Activated CD4-positive, alpha-beta T cell treated with anti-CD3 and anti-CD28 coated beads, Interleukin-2, amount 50 U/mL, for 4 hours (primary cell): ENCODE measurements at regions not wholly inside any gene's neighbourhood (a gene's known extent, or its start where the extent isn't known, plus 50 kb on each side); places are given as distances from the start of the nearest gene placed in this dataset.

Source experiments
- DNase-seq, 2 experiments: peaks; one replicate each; pipeline ENCODE4 v3.0.0-alpha.2; 2020

DNA sequence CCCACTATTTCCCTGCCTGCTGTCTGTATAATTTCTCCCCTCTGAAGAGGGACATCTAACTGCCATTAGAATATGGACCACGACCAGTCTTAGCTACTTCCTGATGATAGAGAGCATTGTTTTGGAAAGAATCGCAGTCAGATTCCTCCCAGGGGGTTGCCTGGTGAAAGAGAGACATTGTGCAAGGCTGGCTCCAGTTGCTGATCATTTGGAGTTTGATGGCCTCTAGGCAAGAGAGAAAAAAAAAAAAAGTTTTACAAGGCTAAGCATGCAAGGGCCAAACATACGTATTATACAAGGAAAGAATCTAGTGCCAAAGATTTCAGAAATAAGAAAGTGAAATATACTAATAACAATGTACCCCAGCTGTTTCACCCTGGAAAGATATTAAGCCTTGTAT, 182.2 kb downstream of the CMPK2 start:
- no peak for DNase-seq

DNA sequence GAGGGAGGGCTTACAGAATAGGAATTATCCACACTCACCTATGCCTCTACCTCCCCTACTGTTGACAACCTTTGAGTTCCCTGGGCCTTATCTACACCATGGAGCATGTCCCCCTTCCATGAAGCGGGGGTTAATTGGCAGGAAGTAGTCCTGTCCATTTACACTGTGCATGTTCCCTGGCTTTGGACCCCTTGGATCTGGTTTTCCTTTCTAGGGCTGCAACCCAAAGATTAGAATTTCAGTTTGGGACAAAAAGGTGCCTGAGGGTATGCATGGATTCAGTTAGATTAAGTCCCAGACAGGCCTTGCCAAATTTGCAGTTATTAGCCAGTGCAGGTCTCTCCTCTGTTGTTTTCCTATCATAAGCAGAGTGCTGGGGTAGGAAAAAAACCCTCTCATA, 180.3 kb downstream of the CMPK2 start:
- DNase-seq, result no peak

DNA sequence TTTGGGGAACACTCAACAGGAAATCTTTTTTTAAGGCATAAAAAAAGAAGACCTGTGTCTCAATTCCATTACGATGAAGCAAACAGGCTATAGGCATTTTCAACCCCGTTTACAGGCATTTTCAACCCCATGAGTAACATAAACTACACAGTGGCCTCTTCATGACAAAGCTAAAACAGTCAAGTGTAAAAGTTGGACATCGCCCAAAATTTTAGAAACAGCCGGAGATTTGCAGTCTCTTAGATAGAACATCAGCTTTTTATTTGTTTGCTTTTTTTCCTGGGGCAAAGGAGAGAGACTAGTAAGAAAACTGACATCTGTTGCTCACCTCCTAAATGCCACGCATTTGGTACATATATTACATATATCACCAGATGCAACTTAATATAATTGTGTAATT, 173.7 kb downstream of the CMPK2 start:
- no peak for DNase-seq

DNA sequence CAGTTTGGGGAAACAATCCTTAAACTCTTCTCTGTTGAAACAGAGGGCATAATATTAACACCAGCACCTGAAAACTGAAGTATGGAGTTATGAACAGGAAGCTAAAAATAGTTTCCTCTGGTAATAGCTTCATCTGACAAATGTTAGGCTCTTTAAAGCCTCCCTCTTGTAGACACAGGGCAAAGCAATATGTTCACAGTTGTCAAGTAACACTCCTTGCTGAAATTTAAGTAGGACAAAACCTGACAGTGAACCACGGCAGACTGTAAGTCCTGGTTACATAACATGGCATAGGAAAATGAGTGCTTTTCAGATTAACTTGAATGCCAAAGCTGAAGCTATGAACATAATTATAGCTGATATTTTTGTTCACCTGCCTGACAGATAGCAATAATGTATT, 172.9 kb downstream of the CMPK2 start:
- DNase-seq, result no peak

DNA sequence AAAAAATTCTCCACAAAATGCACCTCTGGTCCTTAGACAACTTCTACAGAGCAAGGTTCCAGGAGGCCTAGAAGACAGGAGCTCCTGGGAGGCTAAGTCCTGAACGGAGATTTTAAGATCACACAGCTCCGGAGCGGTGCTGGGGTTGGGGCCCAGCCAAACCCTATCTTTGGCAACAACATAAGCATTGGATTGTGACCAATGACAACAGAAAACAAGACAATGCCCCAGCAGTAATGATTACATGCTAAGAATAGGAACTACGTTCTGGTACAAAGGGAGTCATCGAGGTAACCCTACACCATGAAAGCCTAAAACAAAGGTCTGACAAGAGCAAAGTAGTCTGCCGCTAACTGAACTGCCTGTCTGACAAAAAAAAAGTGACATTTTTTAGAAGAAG, 171.2 kb downstream of the CMPK2 start:
- DNase-seq, result no peak

DNA sequence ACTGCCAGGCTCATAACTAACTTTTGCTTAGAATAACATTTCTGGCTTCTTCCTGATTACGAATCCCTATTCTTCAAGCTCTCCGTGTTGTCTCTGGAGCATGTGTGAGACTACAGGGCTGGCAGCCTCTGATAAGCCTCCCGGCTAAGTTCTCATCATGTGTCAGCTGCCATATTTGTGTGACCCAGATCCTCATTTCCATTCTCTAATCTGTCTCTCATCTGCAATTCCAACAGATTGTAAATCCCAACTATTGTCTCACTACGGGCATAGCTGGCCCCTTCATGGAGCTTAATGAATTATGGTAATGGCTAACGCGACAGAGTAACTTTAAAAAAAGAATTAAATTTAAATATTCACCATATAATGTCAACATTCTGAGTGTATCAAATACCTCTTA, 165.4 kb downstream of the CMPK2 start:
- no peak for DNase-seq

DNA sequence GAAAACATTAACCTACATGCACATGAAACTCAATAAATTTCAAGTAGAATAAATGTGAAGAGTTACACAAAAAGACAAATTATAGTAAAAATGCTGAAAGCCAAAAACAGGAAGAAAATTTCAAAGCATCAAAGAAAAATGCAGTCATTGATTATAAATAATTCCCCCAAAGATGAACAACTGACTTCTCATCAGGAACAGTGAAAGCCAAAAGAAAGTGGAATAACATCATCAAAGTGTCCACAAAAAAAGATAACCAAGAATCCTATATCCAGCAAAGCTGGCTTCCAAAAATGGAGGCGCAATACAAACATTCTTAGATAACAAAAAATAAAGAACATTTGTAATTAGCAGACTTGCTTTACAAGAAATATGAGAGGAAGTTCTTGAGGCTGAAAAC, 161.6 kb downstream of the CMPK2 start:
- DNase-seq, result no peak

DNA sequence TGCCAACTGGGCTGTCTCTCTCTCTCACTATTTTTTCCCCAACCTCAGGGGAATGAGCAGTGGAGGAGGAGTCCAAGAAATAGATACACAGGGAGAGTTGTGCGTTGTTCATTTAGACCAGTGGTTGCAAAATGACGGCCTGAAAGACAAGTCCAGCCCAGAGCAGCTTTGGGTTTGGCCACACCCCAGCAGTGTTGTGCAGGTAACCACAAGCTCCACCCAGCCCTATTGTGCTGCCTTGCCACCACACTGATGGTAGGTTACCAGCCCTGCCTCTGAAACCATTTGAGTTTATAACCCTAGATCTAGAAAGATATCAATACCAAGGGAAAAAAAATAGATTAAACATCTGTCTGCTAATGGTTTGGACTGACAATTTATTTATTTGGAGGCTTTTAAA, 144.3 kb downstream of the CMPK2 start:
- DNase-seq, result no peak

DNA sequence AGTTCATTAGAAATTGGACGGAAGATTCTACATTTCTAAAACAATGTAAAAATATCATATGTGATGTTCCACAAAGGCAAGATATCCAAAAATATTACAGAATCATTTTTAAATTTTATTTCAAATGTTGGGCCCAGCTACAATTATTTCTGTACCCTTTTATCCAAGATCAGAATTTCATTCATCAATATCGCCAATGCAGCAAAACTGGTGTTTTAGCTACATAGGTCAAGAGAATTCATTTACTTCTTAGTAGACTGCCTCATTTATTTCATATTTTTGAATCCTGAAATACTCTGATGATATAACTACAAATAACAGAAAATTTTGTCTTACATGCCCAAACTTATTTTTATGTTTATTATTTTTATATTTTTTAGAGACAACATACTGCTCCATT, 143.1 kb downstream of the CMPK2 start:
- DNase-seq, result no peak

DNA sequence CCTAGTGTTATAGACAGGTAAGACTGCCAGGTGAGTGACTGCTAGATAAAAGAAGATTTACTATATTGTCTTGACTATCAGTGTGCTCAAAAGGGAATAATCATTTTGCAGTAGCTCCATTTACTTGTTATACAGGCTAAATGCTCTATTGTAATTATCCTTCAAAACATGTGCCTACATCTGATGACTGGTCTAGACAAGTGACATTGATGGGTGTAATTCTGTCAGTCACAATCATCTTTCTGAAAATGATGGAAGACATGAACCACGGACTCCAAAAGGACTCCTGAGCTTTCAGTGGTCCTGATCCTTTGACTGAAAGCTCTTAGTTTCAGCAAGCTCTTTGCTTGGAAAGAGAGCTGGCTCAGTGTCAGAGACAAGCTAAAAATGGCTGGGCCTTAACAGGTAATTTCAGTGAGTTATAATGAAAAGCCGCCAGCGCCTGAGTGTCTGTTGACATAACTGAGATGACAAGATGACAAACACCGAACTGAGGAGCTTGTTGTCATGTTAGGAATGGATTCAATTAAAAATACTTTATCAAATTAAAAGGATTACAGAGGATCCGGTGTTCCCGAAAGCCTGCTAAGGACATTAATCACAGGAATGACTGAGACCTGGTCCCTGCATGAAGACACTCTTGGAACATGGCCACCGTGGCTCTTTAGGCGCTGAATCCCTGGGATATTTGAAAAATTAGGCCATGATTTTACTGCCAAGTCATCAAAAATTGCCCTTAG, 141.7 kb downstream of the CMPK2 start:
- no peak for DNase-seq

DNA sequence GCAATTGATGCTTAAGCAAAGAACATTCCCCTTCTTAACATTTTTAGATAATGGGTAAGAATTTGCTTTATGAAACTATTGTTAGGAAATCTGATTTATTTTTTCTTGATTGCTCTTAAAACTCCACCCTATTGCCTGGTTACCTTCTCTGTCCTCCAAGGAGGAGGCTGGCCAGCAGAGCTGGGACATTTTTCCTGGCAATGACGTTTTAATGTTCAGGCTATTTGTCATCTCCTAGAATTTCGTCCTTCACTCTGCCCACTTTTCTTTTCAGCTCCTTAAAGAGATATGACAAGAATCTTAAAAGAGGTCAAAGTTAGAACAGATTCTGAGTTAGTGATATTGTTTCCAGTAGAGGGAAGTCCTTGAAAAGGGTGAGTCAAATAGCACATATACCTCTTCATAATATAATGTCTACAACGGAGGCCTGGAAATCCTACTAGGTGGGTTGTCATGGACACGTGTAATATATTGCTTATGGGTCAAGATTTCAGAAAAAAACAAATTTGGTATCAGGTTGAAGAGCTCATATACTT, 141.0 kb downstream of the CMPK2 start:
- DNase-seq, result no peak

DNA sequence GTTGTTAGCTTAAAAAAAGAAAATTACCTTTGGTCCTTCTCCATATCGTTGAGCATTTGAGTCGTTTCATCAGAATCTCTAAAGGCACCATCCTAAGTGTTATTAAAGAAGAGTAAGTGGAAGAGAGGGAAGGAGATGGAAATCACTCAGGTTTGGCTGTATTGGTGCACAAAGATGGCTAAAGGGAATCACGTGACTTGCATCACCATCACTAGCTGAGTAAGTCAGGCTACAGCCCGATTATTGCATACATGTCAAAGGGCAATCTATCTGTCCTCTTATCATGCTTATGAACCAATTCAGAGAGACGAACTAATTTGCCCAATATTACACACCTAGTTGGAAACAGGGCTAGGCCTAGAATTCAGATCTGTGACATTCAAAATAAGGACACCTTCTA, 137.6 kb downstream of the CMPK2 start:
- no peak for DNase-seq

DNA sequence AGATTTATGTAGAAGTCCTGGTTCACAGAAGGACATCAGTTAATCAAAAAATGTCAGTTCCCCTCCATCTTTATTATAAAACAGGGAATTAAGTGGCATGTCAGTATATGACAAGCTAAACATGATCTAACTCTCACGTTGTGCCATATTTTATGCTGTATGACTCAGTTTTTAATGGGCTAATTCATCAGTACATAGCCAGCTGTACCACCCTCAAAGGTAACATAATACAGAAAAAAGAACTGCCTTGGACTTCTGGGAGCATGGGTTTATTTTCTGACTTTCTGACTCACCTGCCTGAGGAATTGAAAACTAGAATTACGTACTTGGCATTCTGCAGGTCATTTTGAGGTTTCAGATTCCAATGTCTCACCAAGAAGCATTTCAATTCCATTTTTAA, 135.7 kb downstream of the CMPK2 start:
- DNase-seq, result no peak

DNA sequence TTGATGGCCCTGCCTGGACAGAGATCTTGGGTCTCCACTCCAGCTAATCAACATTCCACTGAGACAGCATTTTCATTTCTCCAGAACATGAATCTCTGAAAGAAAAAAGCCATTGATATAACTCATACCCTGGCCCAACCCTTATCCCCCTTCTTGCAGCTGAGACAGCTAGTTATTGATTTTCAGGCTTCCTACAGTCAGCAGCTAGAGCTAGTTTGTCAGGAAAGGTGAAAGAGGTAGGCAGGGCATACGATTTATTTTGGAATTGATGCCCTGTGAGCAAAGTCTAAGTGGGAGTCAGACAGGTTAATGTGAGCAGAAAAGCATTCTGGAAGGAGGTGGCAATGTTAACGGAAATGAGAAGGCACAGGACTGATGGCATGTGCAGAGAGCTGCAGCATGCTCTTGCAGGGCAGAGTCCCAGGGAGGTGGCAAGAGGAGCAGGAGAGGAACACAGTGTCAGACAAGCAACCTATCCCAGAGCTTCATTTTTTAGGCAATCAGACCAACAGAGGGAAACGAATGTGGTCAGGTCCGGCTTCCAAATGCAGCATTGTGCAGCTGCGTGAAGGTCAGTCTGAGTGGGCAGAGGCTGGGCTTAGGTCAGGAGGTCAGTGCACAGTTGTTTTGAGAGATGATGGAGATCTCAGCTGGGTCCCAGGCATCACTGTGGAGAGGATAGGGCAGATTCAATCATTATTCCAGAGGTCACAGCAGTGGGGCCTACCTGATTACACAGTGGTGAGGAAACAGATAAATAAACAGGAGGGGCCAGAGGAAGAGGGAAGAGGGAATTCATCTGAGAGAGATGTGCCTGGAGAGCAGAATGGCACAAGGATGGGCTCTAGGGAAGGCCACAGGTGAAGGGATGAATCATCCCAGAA, 134.8 kb downstream of the CMPK2 start:
- no peak for DNase-seq

DNA sequence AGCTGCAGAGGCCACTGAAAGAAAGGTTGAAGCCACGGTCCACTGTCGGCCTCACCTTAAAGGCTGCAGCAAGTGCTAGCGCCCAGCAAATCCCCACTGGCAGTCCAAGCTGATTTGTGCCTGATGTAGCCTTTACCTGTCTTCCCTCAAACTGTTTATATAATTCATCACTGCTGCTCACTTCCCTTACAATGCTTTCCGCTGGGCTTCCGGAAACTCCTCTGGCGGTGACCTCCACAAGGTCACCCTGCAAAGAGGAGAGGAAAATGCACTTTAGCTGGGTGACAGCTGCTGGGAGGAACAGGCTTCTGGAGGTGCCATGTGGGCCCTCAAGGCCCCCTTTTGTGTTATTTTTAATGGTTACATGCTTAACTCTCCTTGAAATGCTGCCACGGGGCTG, 126.2 kb downstream of the CMPK2 start:
- DNase-seq, result no peak

DNA sequence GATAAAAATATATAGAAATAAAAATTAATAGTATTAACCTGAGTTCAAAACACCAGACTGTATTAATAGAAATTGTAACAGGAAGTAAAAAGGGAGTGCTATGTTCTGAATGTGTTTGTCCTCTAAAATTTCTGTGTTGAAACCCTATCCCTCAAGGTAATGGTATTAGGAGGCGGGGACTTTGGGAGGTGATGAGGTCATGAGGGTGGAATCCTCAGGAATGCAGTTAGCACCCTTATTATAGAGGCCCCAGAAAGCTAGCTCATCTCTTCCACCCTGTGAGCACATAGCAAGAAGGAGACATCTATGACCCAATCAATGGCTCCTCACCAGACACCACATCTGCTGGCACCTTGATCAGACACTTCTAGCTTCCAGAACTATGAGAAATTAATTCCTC, 124.5 kb downstream of the CMPK2 start:
- no peak for DNase-seq

DNA sequence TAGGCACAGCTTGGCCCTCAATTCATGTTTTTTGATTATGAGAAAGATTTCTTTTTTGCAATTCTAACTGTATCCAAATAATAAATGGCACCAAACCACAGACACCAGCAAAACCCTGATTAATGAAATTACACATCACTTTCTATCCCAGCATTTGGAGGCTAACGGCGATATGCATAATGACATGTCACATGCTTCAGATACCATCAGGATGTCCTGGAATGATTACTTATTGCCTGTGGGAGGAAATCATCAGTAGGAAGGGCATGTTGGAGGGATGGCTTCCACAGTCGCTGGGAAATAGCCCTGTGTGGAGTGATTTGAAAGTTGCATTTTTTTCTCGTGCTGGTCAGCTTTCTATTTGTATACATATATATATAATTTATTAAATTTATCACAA, 121.7 kb downstream of the CMPK2 start:
- DNase-seq, result no peak

DNA sequence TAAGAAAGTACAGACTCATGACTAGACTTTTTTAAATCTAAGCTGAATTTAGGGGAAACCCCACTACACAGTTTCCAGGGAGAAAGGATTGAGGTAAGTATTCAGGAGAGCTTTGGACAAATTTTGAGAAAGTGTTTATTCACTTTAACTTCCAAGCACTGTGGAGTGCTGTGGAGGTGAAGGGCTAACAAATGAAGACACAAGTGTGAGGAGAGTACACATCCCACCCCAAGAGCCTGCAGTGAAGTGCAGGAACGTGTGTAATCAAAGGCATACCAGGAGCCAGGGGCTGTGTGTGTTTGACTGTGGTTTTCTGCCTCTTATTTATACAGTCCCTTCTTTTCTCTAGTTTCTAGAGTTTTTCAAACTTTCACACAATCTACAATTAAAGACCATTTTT, 118.3 kb downstream of the CMPK2 start:
- DNase-seq, result no peak

DNA sequence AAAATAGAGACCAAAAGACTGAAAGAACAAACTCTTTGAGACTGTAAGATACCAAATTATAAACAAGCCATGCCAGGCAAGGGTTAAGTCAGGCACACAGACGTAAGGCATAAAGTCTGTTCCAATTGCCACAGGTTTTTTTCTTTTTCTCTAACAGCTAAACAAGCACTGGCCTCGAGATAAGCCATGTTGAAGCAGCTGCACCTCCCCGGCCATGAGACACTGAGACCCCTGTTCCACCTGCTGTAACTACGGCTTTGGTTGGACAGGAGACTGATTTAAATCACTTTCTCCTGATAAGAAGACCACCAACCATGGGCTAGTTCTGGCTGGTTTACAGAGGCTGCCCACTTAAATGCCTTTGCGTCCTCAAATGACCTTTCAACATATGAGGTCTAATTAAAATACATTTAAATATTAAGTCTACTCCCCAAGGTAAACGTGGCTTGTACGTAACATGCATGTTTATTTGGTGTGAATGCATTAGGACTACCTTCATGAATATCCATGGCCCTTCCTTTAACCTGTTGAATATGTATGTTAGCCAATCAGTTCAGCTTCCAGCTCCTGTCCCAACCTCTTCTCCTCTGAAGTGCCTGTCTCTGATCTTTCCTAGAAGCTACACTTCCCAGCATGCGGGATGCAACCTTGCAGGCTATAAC, 117.2 kb downstream of the CMPK2 start:
- no peak for DNase-seq

DNA sequence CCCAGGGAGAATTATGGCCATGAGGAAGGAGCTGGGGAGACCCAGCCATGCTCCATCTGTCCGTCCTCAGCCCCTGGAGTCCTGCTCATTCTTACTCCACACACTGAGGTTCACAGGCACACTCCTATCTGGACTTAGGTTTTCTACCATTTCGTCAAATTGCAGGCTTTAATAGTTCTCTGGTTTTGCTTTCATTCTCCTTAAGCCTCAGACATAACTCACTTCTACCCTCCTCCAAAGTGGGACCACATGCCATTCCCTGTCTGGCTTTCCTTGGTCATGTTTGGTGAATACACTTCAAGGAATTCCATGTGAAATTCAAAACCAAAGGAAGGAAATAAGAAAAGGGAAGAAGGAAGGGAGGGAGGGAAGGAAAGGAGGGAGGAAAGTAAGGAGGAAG, 115.7 kb downstream of the CMPK2 start:
- no peak for DNase-seq

DNA sequence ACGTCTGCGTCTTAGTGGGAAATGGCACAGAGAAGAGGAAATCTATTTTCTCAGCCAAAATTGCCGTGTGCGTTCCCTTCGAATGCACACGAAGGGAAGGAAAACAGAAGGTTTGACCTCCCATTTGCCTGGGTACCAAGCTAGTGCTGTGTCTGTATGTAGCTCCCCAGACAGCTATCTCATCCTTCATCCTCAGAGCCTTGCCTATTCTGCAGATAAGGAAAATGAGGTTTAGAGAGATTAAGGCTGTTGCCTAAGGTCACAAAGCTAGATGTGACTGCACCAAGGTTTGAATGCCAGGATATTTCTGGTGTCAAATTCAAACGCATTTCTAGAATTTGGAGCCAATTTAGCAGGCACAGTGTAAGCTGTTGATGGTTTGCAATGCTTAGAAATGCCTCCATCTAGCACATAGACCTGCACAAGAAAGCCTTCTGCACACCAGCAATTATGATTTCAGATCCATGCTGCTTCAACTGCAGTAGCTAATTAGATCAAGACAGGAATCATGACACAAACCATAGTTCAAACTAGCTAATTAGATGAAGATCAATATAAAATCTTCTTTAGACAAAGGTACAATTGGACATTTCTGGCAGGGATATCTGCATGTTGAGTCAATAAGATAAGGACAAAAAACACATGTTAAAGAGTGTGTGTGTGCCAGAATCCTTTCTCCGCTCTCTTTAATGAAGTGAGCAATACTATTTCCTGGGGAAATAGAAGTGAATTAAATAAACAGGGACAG, 115.1 kb downstream of the CMPK2 start:
- DNase-seq, result no peak

DNA sequence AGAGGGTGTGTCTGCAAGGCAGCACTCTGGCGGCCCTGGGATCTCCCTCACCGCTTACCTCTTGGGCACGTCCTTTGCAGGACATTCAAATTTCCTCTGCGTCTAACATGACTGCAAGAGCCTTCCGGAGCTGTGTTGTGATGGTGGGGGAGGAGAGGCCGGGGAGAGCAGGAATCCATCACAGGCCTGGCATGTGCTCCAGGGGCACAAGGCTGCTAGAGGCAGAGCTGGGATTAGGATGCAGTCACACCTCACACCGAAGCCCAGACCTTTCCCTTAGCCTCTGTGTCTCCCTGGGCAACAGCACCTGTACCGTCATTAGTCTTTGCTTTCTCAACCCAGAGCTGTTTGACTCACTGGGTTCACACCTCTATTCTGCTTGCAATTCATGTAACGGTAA, 111.3 kb downstream of the CMPK2 start:
- no peak for DNase-seq

DNA sequence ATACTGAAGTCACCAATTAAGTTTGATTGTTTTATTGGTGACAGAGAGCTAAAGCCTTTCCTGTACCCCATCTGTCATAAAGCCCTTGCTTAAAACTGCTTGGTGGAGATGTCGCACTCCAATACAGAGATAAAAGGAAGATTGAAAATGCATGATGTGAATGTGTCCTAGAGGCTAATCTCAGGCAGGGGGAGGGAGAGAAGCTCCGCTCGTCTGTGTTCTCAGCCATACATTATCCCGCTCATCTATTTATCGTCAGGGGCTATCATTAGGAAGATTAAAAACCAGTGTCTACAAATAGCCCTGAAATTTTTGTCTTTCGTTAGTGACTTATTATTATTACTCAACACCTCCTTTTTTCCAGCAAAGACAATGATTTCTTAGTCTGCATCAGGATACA, 110.3 kb downstream of the CMPK2 start:
- no peak for DNase-seq
